ENCODE measurements at regions not wholly inside any gene's neighbourhood (a gene's known extent, or its start where the extent isn't known, plus 50 kb on each side); places are given as distances from the start of the nearest gene placed in this dataset.

GRCh38 chr21:15330872-15331271 is 266.1 kb upstream of the NRIP1 start:
- no peak for TF ChIP-seq POLR2A (IDR thresholded peaks at IDR 0.05; ENCODE audit: low read length)
- TF ChIP-seq GATA1 (IDR thresholded peaks at IDR 0.05; ENCODE audit: low read depth, low read length), result no peak

All from erythroblast (primary cell).